ENCODE measurements at regions not wholly inside any gene's neighbourhood (a gene's known extent, or its start where the extent isn't known, plus 50 kb on each side); places are given as distances from the start of the nearest gene placed in this dataset.
"Not testable (repeated sequence)": the region's sequence is repeated elsewhere in the genome, so short reads cannot be mapped to it uniquely, and the experiment has no call there.

- H3K79me2 ChIP-seq (ENCODE audit: control insufficient read depth in 1 of 2, insufficient read depth in 2 of 2, low read length in 2 of 2); H2AK5ac ChIP-seq (ENCODE audit: low read depth, low read length); POLR2A ChIA-PET (ENCODE audit: partially characterized antibody); H3K23ac ChIP-seq (ENCODE audit: insufficient read length); H3K4me3 ChIP-seq (ENCODE audit: extremely low read depth in 1 of 4, insufficient read depth in 2 of 4, low read depth in 3 of 4, low read length in 4 of 4); H3K36me3 ChIP-seq (ENCODE audit: control insufficient read depth in 2 of 4, insufficient read depth in 4 of 4, low read length in 3 of 4); H4K20me1 ChIP-seq (replicated peaks in 1 of 2; ENCODE audit: control insufficient read depth in 1 of 2, insufficient read depth in 2 of 2, low read length in 2 of 2); H4K91ac ChIP-seq (replicated peaks; ENCODE audit: insufficient read length, low read length); FAIRE-seq; H3K4me1 ChIP-seq (replicated peaks in 1 of 4; ENCODE audit: control insufficient read depth in 3 of 4, insufficient read depth in 4 of 4, low read length in 3 of 4); H4K5ac ChIP-seq (ENCODE audit: insufficient read length, low read depth, low read length); H3K14ac ChIP-seq (ENCODE audit: insufficient read length); H2BK5ac ChIP-seq (ENCODE audit: low read depth, low read length); H3K4ac ChIP-seq (replicated peaks; ENCODE audit: insufficient read length, low read depth, low read length); H3K27me3 ChIP-seq (replicated peaks in 1 of 4; ENCODE audit: control insufficient read depth in 3 of 4, extremely low read depth in 1 of 4, insufficient read depth in 3 of 4, low read length in 3 of 4); H3K56ac ChIP-seq (replicated peaks; ENCODE audit: insufficient read length, low read depth, low read length); H3K4me2 ChIP-seq (ENCODE audit: insufficient read depth in 1 of 2, low read depth in 2 of 2, low read length in 2 of 2); H3K18ac ChIP-seq (ENCODE audit: extremely low read depth, low read length); H3K27ac ChIP-seq (ENCODE audit: low read depth, low read length); H2BK20ac ChIP-seq (ENCODE audit: low read length); H4K8ac ChIP-seq (ENCODE audit: extremely low read depth, insufficient read depth, low read length); H3K79me1 ChIP-seq (ENCODE audit: low read depth, low read length); H2BK12ac ChIP-seq (ENCODE audit: low read depth, low read length); H3K9ac ChIP-seq (replicated peaks in 1 of 4; ENCODE audit: extremely low read depth in 1 of 4, low read depth in 3 of 4, low read length in 3 of 4); H2BK120ac ChIP-seq (replicated peaks; ENCODE audit: low read depth, low read length); H2BK15ac ChIP-seq (ENCODE audit: low read length); H2AFZ ChIP-seq (ENCODE audit: low read length); DNase-seq (ENCODE audit: low read depth in 1 of 2, low spot score in 2 of 2); H3K23me2 ChIP-seq (ENCODE audit: low read depth, low read length): not testable (repeated sequence)
- H3K9me3 ChIP-seq (ENCODE audit: insufficient read depth in 2 of 2, low read depth in 1 of 2, low read length in 1 of 2), result peaks cover 10 to 13% of the 10 kb centered on the region in 2 experiments
- CTCF ChIA-PET (ENCODE audit: partially characterized antibody), result interaction anchor here (1.1 to 1.7 kb wide), 3 partner anchors 10 to 28 kb away, joined by 3 to 6 read pairs (median 3); no protein-coding TSS in a partner anchor
- WGBS, 2 experiments (ENCODE audit: extremely low coverage in 1 of 2, insufficient coverage in 1 of 2, insufficient read length in 1 of 2, insufficient replicate concordance in 2 of 2, low coverage in 1 of 2, low lambda C conversion rate in 2 of 2, missing lambda C conversion rate in 1 of 2), result 94% methylated on average over 6 of the region's 6 CpGs; no CpG with 5 or more reads in 1 of the 2 experiments
Measured at GRCh38 chr2:153593086-153593485, 114.5 kb upstream of the RPRM start.
